ENCODE measurements at regions not wholly inside any gene's neighbourhood (a gene's known extent, or its start where the extent isn't known, plus 50 kb on each side); places are given as distances from the start of the nearest gene placed in this dataset.
"Not testable (repeated sequence)": the region's sequence is repeated elsewhere in the genome, so short reads cannot be mapped to it uniquely, and the experiment has no call there.

GRCh38 chr12:127590868-127591267 lies 676.1 kb upstream of the TMEM132C start:
- no peak for DNase-seq

- no peak for DNase-seq
Measured at GRCh38 chr12:127592245-127592644, 674.7 kb upstream of the TMEM132C start.

GRCh38 chr12:127594351-127594970 lies 672.5 kb upstream of the TMEM132C start:
- DNase-seq, result no peak

- DNase-seq, result no peak
Measured at GRCh38 chr12:127595506-127595905, 671.5 kb upstream of the TMEM132C start.

GRCh38 chr12:127596891-127597290 lies 670.1 kb upstream of the TMEM132C start:
- no peak for DNase-seq

- DNase-seq, result no peak
Measured at GRCh38 chr12:127599436-127599835, 667.5 kb upstream of the TMEM132C start.

GRCh38 chr12:127600211-127600610 lies 666.8 kb upstream of the TMEM132C start:
- DNase-seq, result no peak

GRCh38 chr12:127606476-127607015 lies 660.4 kb upstream of the TMEM132C start:
- no peak for DNase-seq

GRCh38 chr12:127607146-127607725 lies 659.7 kb upstream of the TMEM132C start:
- DNase-seq, result no peak

GRCh38 chr12:127608359-127608758 lies 658.6 kb upstream of the TMEM132C start:
- DNase-seq, result not testable (repeated sequence)

- no peak for DNase-seq
Measured at GRCh38 chr12:127613056-127613455, 653.9 kb upstream of the TMEM132C start.

- no peak for DNase-seq
Measured at GRCh38 chr12:127619869-127620734, 646.9 kb upstream of the TMEM132C start.

GRCh38 chr12:127620735-127621355 lies 646.1 kb upstream of the TMEM132C start:
- DNase-seq, result no peak

GRCh38 chr12:127621366-127621765 lies 645.6 kb upstream of the TMEM132C start:
- DNase-seq, result no peak

- DNase-seq, result no peak
Measured at GRCh38 chr12:127623362-127623761, 643.6 kb upstream of the TMEM132C start.

GRCh38 chr12:127625176-127625771 lies 641.7 kb upstream of the TMEM132C start:
- DNase-seq, result no peak

- DNase-seq, result no peak
Measured at GRCh38 chr12:127628645-127629044, 638.3 kb upstream of the TMEM132C start.

GRCh38 chr12:127629066-127629820 lies 637.7 kb upstream of the TMEM132C start:
- DNase-seq, result no peak

- no peak for DNase-seq
Measured at GRCh38 chr12:127632461-127632860, 634.5 kb upstream of the TMEM132C start.

- DNase-seq, result no peak
Measured at GRCh38 chr12:127635838-127636237, 631.1 kb upstream of the TMEM132C start.

GRCh38 chr12:127636882-127637281 lies 630.1 kb upstream of the TMEM132C start:
- DNase-seq, result no peak
